ENCODE measurements at regions not wholly inside any gene's neighbourhood (a gene's known extent, or its start where the extent isn't known, plus 50 kb on each side); places are given as distances from the start of the nearest gene placed in this dataset.
A peak's percentile ranks its signal among the peaks of the same experiment; 100 is the strongest.

DNA sequence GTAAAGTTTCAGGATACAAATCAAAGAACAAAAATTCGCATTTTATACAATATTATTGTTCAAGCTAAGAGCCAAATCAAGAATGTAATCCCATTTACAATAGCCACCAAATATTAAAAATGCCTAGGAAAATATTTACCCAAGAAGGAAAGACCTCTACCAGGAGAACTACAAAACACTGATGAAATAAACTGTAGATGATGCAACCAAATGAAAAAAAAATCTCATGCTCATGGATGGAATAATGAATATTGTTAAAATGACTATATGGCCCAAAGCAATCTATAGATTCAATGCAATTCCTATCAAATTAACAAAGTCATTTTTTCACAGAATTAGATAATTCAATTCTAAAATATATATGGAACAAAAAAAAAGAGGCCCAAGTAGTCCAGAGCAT lies 708.8 kb upstream of the MAN1A1 start:
- DNase-seq: no peak

GRCh38 chr6:120056085-120056484 lies 706.5 kb upstream of the MAN1A1 start:
- DNase-seq: no peak

DNA sequence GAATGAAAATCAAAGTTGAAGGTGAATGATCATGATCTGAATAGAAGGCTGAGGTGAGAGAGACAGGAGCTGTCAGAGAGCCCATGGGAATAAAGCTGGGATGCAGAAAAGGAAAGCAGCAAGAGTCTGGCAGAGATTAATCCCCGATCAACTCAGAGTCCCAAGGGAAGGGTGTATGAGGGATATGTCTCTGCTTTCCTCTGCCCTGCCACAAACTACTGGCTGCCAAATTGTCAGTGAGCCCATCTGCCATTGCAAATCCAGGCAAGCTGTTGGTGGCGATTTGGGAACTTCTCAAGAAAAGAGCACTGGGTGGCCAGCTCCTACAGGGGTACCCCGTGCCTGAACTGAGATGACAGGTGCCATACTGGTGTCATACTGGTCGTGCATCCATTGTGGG lies 705.5 kb upstream of the MAN1A1 start:
- no peak for DNase-seq

GRCh38 chr6:120039664-120040063 lies 690.1 kb upstream of the MAN1A1 start:
- DNase-seq: no peak

DNA sequence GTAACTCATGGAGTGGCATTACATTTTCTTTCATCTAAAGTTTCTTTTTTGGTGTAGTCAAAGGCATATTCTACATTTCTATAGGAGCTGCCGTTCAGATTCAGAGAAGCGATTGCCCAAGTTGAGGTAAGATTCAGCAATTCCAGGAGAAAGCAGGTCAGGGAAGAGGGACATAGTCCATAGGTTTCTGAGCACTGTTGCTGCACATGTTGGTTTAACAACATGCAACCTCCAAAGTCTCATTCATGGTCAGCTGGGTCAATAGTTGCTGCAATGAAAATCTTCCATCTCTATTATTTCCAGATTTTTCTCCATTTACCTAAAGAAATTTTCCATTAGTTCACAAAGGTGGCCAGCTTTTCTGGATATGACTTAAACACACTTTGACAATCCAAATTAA lies 682.3 kb upstream of the MAN1A1 start:
- DNase-seq: no peak

DNA sequence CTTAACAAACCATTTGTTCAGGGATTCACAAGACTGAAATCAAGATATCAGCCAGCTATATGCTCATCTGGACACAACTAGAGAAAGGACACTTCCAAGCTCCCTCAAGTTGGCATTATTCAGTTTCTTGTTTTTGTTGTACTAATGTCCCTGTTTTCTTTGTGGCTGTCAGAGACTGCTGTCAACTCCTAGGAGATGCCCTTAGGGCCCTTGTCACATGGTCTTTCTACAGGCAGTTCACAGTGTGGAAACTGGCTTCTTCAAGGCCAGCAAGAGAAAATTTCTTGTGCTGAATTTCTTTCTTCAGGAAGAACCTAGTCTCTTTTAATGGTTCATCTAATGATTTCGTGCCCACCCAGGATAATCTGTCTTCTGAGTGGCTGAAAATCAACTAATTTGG lies 677.2 kb upstream of the MAN1A1 start:
- no peak for DNase-seq

GRCh38 chr6:120010075-120010474 lies 660.5 kb upstream of the MAN1A1 start:
- no peak for DNase-seq

- no peak for DNase-seq
Measured at GRCh38 chr6:120005292-120005976, 655.9 kb upstream of the MAN1A1 start.

DNA sequence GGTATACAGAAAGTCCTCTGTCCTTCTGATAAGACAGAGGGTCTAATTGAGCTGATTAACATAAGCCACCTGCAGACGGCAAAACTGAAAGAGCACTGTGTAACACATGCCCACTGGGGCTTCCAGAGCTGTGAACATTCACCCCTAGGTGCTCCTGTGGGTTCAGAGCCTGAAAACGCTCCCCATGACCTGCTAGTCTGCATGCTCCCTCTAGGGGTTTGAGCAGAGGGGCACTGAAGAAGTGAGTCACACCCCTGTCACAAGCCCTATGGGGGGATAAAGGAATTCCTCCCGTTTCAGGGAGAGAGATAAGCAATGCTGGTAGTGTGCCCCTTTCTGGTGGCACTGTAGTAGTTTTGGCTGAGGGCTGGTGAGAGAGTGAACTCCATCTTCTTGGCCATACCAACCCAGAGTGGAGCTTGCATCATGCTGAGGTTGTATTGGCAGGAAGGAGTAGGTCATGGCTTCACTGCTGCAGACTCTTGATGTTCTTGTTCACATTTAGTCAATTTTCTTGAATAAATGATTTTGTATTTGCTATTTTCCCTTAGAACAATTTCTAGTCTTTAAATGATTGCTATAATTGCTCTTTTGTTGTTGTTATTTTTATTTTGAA lies 637.5 kb upstream of the MAN1A1 start:
- no peak for DNase-seq

DNA sequence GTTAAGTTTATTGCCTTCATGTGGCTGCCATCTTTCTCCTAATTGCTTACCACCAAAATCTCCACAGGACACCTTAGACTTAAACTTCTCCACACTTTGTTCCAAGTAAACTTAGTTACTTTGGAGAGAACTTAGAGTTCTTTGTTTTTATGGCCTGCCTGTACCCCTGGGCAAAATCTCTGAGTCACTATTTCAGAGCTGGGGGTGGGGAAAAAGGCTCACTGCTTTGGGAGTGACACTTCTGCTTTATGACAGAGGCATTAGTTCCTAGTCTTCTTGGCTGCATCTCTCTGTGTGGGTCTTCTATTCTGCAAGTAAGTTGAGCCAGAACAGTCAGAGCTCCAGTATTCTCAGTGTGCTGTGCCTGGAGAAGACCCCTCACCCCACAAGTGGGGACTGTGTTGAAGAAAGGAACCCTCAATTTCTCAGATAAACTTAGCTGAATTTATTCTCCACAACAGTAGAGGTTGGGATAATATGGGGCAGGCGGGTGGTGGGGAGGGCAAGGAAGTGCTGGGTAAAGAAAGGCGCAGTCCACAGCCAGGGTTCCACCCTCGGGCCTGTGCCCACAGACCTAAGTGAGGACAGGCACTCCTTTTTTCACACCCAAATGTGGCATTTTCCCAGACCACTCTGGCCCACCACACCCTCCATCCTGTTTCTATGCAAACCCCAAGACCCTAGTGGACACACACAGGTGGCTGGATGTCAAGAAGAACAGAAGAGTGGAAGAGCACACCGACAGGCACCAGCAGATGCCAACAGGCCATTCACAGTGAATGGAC lies 636.6 kb upstream of the MAN1A1 start:
- DNase-seq: no peak

- no peak for DNase-seq
Measured at GRCh38 chr6:119980802-119981201, 631.2 kb upstream of the MAN1A1 start.

GRCh38 chr6:119979862-119980261 lies 630.3 kb upstream of the MAN1A1 start:
- peak; percentile 9 for DNase-seq

GRCh38 chr6:119978274-119978889 lies 628.8 kb upstream of the MAN1A1 start:
- peak; percentile 27 for DNase-seq

GRCh38 chr6:119974430-119975159 lies 625.0 kb upstream of the MAN1A1 start:
- DNase-seq: no peak

DNA sequence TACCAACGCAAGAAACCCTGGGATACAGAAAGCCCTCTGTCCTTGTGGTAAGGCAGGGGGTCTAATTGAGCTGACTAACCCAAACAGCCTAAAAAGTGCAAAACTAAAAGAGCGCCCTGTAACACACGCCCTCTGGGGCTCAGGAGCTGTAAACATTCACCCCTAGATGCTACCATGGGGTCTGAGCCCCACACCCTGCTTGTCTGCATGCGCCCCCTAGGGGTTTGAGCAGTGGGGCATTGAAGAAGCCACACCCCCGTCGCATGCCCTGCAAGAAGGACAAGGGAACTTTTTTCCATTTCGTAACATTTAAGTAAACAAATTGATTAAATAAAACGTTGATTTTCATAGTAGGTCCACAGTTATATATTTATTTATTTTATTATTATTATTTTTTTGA lies 616.9 kb upstream of the MAN1A1 start:
- no peak for DNase-seq

GRCh38 chr6:119965900-119966299 lies 616.3 kb upstream of the MAN1A1 start:
- DNase-seq: no peak

DNA sequence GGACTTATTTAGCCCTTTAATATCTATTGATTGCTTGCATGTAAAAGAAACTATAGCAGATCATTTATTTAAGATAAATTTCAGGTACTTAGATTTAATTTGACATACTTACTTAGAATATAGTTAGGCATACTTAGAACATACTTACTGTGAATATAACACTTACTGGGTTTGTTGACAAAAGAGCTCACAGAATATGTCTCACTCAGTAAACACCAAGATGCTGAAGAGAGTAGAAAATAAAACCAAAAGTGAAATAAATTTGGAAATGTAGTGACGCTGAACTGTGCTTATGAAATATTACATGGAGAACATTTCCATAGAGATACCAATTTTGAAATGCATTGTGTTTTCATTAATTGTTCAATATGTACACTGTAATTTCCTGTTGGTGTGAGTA lies 615.4 kb upstream of the MAN1A1 start:
- no peak for DNase-seq

GRCh38 chr6:119962505-119962904 lies 612.9 kb upstream of the MAN1A1 start:
- DNase-seq: no peak

GRCh38 chr6:119961450-119961849 lies 611.9 kb upstream of the MAN1A1 start:
- peak; percentile 3 for DNase-seq

GRCh38 chr6:119960456-119960855 lies 610.9 kb upstream of the MAN1A1 start:
- DNase-seq: no peak

- DNase-seq: no peak
Measured at GRCh38 chr6:119960036-119960435, 610.5 kb upstream of the MAN1A1 start.

- peak; percentile 2 for DNase-seq
Measured at GRCh38 chr6:119957195-119957594, 607.6 kb upstream of the MAN1A1 start.

- DNase-seq: no peak
Measured at GRCh38 chr6:119952696-119953095, 603.1 kb upstream of the MAN1A1 start.
